H1 (cell line): ENCODE measurements at regions not wholly inside any gene's neighbourhood (a gene's known extent, or its start where the extent isn't known, plus 50 kb on each side); places are given as distances from the start of the nearest gene placed in this dataset.

Source experiments
- ATF3 ChIP-seq: IDR thresholded peaks from 2 replicates; pipeline ENCODE4 v1.6.1; 2011; ENCODE audit warnings: low read depth, mild to moderate bottlenecking, low read length; ENCODE audit not compliant: insufficient read depth
- CREB1 ChIP-seq: IDR thresholded peaks from 2 replicates; pipeline ENCODE4 v1.6.1; 2012; ENCODE audit warnings: inconsistent platforms
- CTCF ChIP-seq, 3 experiments: IDR thresholded peaks; 1 replicate in 2 of 3; 2 replicates in 1 of 3; pipeline versions ENCODE4 v1.5.1 to v1.6.1; 2011; ENCODE audit warnings: low read length in 3 of 3, mild to moderate bottlenecking in 3 of 3, inconsistent platforms in 2 of 3, low read depth in 1 of 3, moderate library complexity in 1 of 3; ENCODE audit not compliant: insufficient read depth in 1 of 3; ENCODE audit errors: control extremely low read depth in 1 of 3
- EGR1 ChIP-seq: IDR thresholded peaks from 2 replicates; pipeline ENCODE4 v1.6.1; 2011; ENCODE audit warnings: low read depth, low read length, borderline replicate concordance
- EP300 ChIP-seq, 2 experiments: IDR thresholded peaks; 1 replicate in 1 of 2; 2 replicates in 1 of 2; pipeline ENCODE4 v1.6.1; 2011 to 2012; ENCODE audit warnings: low read depth in 2 of 2, low read length in 2 of 2, mild to moderate bottlenecking in 2 of 2, borderline replicate concordance in 1 of 2, inconsistent platforms in 1 of 2, moderate library complexity in 1 of 2
- EZH2 ChIP-seq: fragments of 200-600 bp; sonication (generic); IDR thresholded peaks from 2 replicates; pipeline ENCODE4 v1.7.1; 2012; ENCODE audit warnings: low read depth, mild to moderate bottlenecking, moderate library complexity, low read length, inconsistent platforms; ENCODE audit not compliant: severe bottlenecking
- GABPA ChIP-seq: IDR thresholded peaks from 2 replicates; pipeline ENCODE4 v1.6.1; 2011; ENCODE audit warnings: mild to moderate bottlenecking, low read length, moderate library complexity, borderline replicate concordance; ENCODE audit not compliant: insufficient read depth
- HDAC2 ChIP-seq, 2 experiments: fragments of 300-600 bp in 1 of 2; sonication (generic) in 1 of 2; IDR thresholded peaks; 2 replicates each; pipeline ENCODE4 v1.6.1; 2011 to 2012; ENCODE audit warnings: low read depth in 2 of 2, low read length in 2 of 2, mild to moderate bottlenecking in 2 of 2, moderate library complexity in 2 of 2, borderline replicate concordance in 1 of 2, inconsistent platforms in 1 of 2
- NRF1 ChIP-seq: IDR thresholded peaks from 2 replicates; pipeline ENCODE4 v1.6.1; 2011; ENCODE audit warnings: mild to moderate bottlenecking, low read depth, low read length, improper control_type of control experiment
- POLR2A ChIP-seq, 2 experiments: IDR thresholded peaks; 1 replicate in 1 of 2; 2 replicates in 1 of 2; pipeline ENCODE4 v1.6.1; 2011; ENCODE audit warnings: low read depth in 2 of 2, low read length in 2 of 2, mild to moderate bottlenecking in 2 of 2; ENCODE audit errors: control extremely low read depth in 1 of 2
- RFX5 ChIP-seq: IDR thresholded peaks from 2 replicates; pipeline ENCODE4 v1.6.1; 2011; ENCODE audit warnings: low read depth, low read length, improper control_type of control experiment, borderline replicate concordance
- SIN3A ChIP-seq, 2 experiments: IDR thresholded peaks in 1 of 2; conservative IDR thresholded peaks in 1 of 2; 2 replicates each; pipeline ENCODE4 v1.6.1; 2011 to 2012; ENCODE audit warnings: low read length in 2 of 2, improper control_type of control experiment in 1 of 2, low read depth in 1 of 2, mild to moderate bottlenecking in 1 of 2
- SP2 ChIP-seq: IDR thresholded peaks from 2 replicates; pipeline ENCODE4 v1.6.1; 2012; ENCODE audit warnings: mild to moderate bottlenecking, low read length, inconsistent platforms
- YY1 ChIP-seq: IDR thresholded peaks from 2 replicates; pipeline ENCODE4 v1.6.1; 2011; ENCODE audit warnings: low read depth, mild to moderate bottlenecking, low read length

GRCh38 chr4:15149234-15149838 is 147.1 kb downstream of the CPEB2 start:
- TF ChIP-seq EZH2 = no peak
- TF ChIP-seq HDAC2 (IDR thresholded peaks at IDR 0.05; ENCODE audit: borderline replicate concordance in 1 of 2, low read depth in 2 of 2, low read length in 2 of 2) = no peak
- TF ChIP-seq CTCF (IDR thresholded peaks at IDR 0.05; ENCODE audit: control extremely low read depth in 1 of 3, insufficient read depth in 1 of 3, low read depth in 1 of 3, low read length in 3 of 3) = no peak
- TF ChIP-seq ATF3 = no peak
- TF ChIP-seq CREB1 = no peak
- TF ChIP-seq YY1 = no peak
- no peak for TF ChIP-seq NRF1
- TF ChIP-seq SP2 = no peak
- TF ChIP-seq EP300 (IDR thresholded peaks at IDR 0.05; ENCODE audit: borderline replicate concordance in 1 of 2, low read depth in 2 of 2, low read length in 2 of 2) = no peak
- TF ChIP-seq SIN3A (conservative IDR thresholded peaks at IDR 0.05 in 1 of 2, IDR thresholded peaks at IDR 0.05 in 1 of 2; ENCODE audit: low read depth in 1 of 2, low read length in 2 of 2) = no peak
- no peak for TF ChIP-seq GABPA
- no peak for TF ChIP-seq EGR1
- no peak for TF ChIP-seq RFX5
- TF ChIP-seq POLR2A (IDR thresholded peaks at IDR 0.05; ENCODE audit: control extremely low read depth in 1 of 2, low read depth in 2 of 2, low read length in 2 of 2) = no peak
